Amygdala (tissue), 56 donors: ENCODE measurements at regions not wholly inside any gene's neighbourhood (a gene's known extent, or its start where the extent isn't known, plus 50 kb on each side); places are given as distances from the start of the nearest gene placed in this dataset.

ENCODE experiments used
- DNase-seq, 56 donors: peaks; one replicate each; lab custom pipeline; 2025; lab: John Stamatoyannopoulos, UW

DNA sequence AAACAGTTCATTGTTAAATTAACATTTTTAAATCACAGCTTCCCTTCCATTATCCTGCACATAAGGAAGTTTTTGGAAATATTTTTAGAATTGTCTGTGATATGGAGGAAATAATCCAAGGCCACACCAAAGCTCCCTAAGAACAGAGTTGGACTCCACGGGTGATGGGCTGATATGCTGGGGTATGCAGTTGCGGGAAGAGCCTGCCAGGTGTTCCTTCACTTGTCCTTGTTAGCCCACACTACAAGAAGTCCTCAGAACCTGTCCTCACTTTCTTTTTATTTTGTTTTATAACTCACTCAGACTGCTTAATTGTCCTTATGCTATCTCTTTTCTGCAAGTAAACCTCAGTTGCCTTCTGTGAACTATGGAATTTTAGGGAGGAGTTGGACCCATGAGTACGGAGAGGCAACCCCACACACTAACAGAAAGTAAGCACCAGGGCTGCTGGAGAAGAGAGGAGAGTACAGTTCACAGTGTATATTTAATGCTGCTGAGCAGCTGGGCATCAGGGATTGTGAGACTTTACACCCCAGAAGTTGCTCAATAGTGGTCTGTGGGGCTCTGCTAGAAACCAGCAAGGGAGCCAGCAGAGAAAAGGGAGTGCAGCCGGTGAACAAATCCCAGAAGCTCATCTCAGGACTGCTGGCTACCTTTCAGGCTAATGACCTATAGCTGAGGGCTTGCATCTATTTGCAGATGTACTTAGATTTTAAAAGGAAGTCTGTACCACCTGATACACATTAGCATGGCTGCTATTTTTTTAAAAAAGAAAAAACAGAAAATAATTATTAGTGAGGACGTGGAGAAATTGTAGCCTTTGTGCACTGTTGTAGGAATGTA lies 64.6 kb upstream of the FOXN2 start:
- no peak for DNase-seq

DNA sequence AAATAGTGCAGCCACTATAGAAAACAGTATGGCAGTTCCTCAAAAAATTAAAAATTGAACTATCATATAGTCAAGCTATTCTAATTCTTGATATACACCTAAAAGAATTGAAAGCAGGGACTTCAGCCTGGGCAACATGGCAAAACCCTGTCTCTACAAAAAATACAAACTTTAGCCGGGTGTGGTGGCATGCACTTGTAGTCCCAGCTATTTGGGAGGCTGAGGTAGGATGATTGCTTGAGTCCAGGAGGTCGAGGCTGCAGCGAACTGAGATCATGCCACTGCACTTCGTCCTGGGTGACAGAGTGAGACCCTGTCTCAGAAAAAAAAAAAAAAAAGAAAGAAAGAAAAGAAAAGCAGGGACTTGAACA lies 64.0 kb upstream of the FOXN2 start:
- no peak for DNase-seq

DNA sequence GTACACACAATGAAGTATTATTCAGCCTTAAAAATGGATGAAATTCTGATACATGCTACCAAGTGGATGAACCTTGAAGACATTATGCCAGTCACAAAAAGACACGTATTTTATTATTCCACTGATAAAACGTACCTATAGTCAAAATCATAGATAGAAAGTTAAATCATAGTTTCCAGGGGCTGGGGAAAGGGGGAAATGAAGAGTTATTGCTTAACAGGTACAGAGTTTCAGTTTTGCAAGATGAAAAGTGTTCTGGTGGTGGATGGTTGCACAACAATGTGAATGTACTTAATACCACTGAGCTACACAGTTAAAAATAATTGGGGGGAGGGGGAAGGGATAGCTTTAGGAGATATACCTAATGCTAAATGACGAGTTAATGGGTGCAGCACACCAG lies 63.5 kb upstream of the FOXN2 start:
- DNase-seq, result no peak

DNA sequence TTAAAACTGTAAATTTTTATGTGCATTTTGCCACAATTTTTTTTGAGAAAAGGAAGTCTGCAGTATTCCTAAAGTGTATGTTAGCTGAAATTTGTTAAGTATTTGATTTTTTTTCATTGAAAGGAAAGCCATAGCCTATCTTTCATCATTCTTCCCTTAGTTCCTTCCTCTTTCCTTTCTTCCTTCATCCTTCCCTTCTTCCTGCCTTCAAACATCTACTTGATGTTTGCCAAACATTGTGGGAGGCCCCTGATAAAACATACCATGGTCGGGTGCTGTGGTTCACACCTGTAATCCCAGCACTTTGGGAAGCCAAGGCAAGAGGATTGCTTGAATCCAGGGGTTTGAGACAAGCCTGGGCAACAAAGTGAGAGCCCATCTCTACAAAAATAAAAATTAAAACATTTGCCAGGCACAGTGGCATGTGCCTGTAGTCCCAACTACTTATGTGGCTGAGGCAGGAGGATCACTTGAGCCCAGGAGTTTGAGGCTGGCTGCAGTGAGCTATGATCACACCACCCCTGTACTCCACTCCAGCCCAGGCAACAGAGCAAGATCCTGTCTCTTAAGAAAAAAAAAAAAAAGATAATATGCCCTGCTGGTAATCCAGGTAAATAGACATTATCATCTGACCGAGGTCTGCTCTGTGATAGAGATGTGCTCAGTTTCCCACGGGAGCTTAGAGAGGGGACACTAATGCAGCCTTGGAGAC lies 62.9 kb upstream of the FOXN2 start:
- DNase-seq, result no peak

DNA sequence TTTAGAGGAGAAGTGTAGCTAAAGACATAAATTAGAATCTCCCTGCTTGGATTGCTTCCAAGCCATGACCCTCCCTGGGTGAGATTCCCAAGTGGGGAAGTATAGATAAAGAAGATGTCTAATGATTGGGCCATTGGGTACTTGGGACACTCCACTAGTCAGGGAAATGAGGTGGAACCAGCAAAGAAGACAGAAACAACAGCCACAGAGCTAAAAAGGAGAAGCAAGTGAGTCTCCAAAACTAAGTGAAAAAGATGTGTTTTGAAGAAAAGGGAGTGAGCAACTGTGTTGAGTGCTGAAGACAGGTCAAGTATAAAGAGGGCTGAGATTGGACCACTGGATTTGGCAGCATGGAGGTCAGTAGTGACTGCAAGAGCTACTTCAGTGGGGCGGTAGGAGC lies 61.2 kb upstream of the FOXN2 start:
- DNase-seq, result no peak

DNA sequence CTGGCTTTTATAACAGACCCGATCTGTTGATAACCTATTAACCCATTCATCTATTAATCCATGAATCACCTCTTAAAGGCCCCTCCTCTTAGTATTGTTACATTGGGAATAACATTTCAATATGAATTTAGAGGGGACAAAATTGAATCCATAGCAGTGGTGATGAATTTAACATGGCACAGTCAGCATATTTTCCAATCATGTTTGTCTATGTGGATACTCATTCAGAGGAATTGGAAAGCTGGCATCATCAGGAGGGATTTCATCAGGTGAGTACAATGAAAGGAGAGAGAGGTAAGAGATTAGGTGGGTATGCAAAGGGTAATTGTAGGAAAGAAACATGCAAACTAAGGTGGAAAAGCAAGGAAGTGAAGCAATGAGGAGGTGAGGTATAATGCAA lies 59.6 kb upstream of the FOXN2 start:
- no peak for DNase-seq

DNA sequence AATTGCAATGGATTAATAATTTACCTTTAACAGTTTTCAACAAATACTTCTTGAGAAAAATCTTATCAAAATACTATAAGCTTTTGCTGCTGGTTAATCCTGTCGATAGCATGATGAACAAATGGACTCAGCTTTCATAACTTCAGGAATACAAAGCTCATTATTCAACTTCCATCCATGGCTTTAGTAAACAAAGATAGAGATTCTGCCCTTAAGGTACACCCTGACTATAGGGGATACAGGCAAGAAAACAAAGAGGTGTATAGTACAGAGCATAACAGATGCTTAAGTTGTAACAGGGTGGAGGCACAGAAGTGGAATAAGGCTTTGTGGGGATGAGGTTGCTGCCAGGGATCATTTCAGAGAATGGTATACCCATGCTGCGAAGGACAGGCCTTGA lies 57.0 kb upstream of the FOXN2 start:
- no peak for DNase-seq

DNA sequence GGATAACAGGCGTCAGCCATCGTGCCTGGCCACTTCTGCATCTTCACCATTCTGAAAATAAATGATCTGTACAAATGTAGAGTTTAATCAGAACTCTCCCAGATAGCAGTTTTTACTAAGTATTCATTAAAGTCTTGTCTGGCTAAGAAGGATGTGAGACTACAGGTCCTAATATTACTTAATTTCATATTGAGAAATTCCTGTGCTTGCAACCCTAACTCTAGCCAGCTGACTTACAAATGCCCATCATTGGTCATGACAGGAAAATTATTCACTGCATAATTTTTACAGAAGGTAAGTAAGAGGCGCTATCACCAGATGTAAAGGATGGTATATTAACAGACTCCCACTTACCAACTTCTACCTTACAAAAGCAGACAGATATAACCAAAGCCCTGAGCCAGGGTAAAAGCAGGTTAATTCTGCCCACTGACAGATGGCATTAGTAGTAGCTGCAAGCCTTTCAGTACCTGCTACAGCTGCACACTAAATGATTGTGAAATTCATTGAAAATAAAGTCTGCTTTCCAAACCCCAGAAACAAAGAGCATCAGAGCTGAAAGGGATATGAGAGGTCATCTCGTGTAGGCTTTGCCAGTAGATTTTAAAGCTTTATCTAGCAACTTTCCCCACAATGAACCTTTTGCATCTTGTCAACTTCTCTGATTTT lies 55.9 kb upstream of the FOXN2 start:
- DNase-seq, result no peak

DNA sequence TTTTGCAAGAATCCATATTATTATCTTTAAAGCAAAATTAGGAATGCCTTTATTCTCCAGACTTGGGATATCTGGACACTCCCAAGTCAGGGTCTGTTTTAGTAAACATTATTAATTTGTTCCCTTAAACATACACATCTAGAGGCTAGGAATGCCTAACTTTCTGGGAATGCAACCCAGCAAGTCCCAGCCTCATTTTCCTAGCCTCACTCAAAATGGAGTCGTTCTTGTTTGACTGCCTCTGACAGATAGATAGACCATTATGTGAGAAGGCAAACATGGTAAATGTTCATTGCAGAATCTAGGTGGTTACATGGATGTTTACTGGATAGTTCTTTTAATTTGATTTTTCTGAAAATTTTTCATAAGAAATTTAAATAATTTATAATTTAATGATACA lies 54.7 kb upstream of the FOXN2 start:
- no peak for DNase-seq

DNA sequence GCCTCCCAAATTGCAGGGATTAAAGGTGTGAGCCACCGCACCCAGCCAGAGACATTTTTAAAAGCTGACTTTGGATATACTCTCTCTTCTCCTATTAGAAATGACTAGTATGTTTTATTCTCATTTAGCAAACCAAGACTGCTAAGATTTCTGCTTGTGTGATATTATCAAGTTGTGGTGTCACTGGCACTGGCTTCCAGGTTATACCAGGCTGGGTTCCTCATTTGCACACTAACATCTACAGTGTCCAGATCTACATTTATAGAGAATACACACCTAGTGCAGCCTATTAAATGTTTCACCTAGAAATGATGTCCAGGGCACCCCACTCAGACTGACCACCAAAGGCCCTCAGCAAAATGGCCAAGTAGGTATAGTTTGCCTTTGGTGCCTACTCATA lies 49.9 kb upstream of the FOXN2 start:
- no peak for DNase-seq
